GM21390 (cell line): ENCODE measurements at regions not wholly inside any gene's neighbourhood (a gene's known extent, or its start where the extent isn't known, plus 50 kb on each side); places are given as distances from the start of the nearest gene placed in this dataset.
A peak's percentile ranks its signal among the peaks of the same experiment; 100 is the strongest.
"Not testable (repeated sequence)": the region's sequence is repeated elsewhere in the genome, so short reads cannot be mapped to it uniquely, and the experiment has no call there.

Source experiments
- ATAC-seq: cut with Tn5 transposase; IDR thresholded peaks from one replicate; pipeline ENCODE4 v1.9.1; 2021; ENCODE audit not compliant: unreplicated experiment

DNA sequence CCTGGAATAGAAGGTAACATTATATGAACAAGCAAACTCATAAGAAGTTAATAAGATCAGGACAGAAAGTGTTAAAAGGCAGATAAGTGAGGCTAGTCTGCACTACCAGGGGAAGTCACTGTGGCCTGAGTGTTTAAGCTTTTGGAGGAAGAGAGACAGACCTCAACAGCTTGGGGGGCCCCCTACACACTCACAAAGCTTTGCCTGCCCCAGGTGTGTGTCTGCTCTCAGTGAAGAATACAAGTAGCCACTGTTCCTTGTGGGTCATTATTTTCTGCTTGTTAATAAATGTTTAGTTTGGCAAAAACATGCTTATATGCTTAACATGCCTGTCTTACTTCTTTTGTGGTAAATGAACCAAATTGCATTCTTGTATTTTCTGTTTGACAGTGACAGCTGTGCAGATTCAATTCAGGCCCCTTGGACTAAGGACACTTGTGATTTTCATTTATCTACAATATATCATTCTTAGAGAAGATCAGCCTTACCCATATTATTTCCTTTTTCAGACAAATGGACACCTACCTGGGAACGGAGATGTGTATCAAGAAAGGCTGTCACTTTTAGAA, 50.7 kb upstream of the C12orf71 start:
- ATAC-seq = no peak

DNA sequence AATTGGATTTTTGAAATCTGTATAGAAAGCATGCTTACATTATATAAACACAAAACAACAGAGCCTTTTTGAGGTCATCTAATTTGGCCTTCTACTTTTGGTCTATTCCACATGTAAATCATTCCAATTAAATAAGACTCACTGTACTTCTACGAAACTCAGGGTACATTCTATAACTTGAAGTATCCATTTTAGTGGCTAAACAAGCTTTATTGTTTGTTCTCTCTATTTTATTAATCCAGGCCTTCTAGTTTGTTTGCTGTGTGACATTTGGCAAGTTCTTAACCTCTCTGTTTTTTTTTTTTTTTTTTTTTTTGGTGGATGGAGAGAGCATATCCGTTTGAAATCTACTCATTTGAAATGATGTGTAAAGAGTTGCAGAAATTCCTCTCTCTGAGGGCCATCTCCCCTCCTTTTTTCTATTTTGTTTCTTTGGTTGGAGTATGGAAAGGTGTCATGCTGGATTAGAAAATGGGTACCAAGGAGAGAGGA, 58.1 kb upstream of the C12orf71 start:
- no peak for ATAC-seq

- ATAC-seq = no peak
Observed at GRCh38 chr12:27142101-27142721, 59.8 kb upstream of the C12orf71 start.

DNA sequence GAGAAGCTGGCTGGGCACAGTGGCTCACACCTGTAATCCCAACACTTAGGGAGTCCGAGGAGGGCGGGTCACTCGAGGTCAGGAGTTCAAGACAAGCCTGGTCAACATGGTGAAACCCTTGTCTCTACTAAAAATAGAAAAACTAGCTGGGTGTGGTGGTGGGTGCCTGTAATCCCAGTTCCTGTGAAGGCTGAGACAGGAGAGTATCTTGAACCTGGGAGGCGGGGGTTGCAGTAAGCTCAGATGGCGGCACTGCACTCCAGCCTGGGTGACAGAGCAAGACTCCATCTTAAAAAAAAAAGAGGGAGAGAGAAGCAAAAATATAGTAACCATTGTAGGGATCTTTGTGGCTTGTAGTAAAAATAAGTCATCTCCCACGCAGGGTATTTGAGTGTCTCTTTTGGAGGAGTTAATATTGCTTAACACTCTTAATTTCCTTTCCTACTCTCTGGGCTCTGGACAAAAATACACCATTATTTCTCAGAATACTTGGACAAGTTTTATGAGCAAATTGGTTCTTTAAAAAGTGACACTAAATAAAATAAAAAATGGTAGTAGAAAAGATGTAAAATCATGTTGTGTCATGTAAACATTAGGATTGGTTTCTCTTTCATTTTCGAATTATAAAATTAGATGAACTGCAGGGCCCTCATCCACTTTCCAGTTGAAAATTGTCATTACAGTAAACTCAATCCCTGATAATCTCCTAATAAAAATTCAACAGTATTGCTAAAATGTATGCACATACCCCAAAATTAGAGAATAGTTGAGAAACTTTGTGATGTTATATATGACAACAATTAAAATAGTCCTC, 61.1 kb upstream of the C12orf71 start:
- ATAC-seq = no peak

GRCh38 chr12:27145725-27146124, 63.3 kb upstream of the C12orf71 start:
- not testable (repeated sequence) for ATAC-seq

GRCh38 chr12:27148373-27148772, 66.0 kb upstream of the C12orf71 start:
- no peak for ATAC-seq

GRCh38 chr12:27148791-27149190, 66.4 kb upstream of the C12orf71 start:
- ATAC-seq = no peak

DNA sequence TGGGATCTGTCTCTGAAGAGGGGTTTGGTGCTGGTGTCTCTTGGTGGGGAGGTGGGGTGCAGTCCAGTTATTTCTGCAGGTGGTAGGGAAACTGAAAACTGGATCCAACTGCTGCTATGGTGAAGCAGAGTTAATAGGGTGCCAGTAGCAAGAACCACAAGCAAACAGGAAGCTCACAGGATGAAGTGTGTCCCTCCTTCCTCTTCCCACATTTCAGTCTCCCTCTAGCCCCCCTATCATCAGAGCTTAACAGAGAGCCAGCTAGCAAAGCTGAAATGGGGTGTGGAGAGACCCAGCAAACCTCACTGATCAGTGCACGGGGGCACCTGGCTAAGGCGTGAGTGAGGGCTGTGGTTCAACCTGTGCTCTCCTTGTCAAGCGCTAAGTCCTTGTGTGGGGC, 69.1 kb upstream of the C12orf71 start:
- ATAC-seq = no peak

- ATAC-seq = no peak
Observed at GRCh38 chr12:27158297-27158696, 75.9 kb upstream of the C12orf71 start.

DNA sequence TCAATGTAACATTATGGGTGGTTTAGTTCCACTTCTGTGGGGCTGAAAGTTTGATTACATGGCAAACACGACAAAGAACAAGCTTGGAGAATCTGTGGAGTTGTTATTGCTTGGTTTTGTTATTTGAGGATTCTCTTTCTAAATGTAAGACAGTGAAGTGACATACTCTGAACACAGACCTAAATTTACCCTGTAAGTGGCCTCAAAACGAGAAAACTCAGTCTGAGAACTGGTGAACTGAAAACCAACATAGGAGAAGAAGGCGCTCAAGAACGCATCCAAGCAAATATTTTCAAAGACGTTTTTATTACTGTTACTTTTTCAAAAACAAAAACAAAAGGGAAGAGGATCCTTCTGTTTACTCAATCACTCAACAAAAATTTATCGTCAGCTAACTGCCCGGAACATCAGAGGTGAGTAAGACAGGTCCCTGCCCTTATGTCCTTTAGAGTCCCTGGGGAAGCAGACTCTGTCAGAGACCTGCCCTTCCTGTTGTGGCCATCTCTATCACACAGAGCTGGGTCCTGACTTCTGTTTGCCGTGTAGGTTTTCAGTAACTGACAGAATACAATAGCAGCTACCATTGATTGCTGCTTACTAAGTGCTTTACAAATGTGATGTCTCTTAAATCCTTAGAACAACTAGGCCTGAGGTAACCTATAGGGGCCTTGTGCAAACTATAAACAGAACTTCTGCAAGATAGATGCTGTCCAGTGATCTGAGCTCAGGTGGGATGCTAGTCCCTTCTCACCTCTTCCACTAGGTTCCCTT, 79.3 kb upstream of the C12orf71 start:
- ATAC-seq = peak; percentile 64

- ATAC-seq = no peak
Observed at GRCh38 chr12:27162229-27162537, 79.8 kb upstream of the C12orf71 start.

DNA sequence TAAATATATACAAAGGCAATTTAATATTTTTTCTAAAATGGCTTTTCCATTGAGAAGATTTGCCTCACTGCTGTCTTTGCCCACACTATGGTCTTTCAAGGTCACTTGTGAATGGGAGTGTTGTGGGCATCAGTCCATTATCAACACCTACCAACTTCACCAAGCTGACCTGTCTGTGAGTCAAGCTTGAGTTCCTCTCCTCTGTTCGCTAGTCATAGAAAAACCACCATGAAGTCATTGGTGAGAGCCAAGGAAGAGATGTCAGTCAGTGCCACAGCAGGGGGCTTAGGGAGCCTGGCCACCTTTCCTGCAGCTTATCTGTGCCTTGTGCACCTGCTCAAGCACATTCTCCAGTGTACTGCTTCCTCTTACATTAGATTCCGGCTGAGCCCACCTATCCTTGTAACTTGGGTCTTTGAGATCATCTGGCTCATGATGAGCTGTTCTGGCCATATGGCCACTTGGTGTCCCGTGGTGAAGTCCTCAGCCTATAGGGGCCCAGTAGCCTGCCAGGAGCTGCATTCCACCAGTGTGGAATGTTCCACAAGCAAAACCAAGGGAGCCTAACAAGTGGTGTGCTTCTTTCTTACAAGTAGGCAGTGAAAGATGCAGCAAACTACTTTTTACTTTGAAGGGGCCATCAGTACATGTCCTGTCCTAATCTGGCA, 80.8 kb upstream of the C12orf71 start:
- no peak for ATAC-seq

GRCh38 chr12:27163894-27164293, 80.2 kb upstream of the STK38L start:
- ATAC-seq = no peak

DNA sequence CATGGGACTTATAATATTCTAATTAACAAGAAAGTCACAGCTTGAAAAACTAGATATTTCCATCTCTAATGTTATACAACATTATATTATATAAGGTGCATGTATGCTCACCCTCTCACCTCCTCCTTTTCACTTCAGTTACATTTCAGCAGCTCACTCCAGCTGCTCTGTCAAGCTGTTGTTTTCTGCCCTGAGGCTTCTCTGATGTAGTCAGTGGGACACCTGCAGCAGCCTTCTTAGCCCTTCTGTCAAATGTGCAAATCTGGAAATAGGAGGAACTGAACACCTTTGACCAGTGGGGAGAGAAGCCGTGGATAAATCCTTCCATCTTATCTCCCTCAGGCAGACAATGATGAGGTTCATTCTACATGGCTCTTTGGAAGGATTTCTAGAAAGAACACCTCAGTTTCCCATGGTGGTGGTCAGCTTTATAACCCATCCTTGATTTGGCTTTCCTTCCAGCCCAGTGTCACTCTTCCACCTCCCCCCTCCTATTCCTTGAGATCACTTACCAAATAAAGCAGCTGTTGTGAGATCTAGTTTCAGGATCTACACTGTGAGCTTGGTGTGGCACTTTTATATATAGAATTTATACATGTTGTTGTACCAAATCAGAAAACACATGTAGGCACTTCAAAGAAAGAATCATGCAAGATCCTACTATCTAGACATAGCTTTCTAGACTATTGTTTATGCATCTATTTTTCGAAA, 79.6 kb upstream of the STK38L start:
- no peak for ATAC-seq

DNA sequence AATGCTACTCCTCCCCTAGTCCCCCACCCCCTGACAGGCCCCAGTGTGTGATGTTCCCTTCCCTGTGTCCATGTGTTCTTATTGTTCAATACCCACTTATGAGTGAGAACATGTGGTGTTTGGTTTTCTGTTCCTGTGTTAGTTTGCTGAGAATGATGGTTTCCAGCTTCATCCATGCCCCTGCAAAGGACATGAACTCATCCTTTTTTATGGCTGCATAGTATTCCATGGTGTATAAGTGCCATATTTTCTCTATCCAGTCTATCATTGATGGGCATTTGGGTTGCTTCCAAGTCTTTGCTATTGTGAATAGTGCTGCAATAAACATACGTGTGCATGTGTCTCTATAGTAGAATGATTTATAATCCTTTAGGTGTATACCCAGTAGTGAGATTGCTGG, 78.1 kb upstream of the STK38L start:
- not testable (repeated sequence) for ATAC-seq

DNA sequence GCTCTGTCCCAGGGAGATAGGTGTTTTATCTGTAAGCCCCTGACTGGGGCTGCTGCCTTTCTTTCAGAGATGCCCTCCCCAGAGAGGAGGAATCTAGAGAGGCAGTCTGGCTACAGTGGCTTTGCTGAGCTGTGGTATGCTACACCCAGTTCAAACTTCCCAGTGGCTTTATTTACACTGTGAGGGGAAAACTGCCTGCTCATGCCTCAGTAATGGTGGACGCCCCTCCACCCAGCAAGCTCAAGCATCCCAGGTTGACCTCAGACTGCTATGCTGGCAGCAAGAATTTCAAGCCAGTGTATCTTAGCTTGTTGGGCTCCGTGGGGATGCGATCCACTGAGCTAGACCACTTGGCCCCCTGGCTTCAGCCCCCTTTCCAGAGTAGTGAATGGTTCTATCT, 72.6 kb upstream of the STK38L start:
- not testable (repeated sequence) for ATAC-seq

DNA sequence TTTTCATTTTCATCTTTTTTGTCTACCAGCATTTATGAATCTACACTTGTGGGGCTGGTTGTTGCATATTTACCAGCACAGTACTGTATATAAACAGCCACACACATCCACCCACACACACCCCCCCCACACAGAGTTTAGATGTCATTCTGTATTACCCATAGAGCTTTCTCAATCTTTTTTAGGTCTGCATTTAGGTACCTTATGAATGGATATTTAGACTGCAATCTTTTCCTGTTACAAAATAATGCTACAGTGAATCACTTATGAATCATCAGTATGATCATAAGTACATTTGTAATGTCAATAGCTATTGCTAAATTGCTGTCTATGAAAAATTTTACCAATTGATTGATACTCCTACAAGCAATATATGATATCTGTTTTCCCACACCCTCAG, 67.3 kb upstream of the STK38L start:
- no peak for ATAC-seq

DNA sequence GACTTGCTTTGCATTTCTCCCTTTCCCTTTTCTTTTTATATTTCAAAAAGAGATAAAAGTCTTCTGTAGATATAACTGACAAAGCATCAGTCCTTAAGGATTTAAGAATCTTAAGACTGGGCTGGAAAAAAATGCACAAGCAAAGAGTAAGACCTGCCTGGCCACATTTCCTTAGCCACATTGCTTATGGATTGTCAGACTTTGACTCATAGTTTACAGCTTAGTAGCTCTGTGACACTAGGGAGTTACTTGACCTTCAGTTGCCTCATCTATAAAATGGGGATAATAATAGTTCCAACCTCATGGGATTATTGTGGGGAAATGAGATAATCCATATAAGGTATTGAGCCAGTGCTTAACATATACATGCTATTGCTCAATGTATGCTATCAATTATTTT, 66.4 kb upstream of the STK38L start:
- ATAC-seq = no peak

DNA sequence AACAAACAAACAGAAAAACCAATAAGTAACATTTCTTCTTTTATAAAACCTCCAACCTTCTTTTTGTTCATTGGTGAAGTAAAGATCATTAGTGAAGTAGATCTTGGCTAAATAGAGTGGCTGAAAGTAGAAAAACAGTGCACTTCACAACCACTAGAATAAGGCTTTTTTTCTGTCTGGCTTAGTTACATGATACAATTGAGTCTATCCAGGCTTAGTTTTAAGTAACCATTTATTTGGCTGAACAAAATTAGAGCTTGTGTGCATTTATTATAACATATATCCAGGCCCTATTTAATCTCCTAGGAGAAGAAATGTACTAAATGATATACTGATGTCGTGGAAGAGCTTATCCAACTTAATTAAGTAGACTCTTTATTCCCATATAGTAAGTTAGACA, 65.8 kb upstream of the STK38L start:
- no peak for ATAC-seq

- no peak for ATAC-seq
Observed at GRCh38 chr12:27178723-27179399, 65.2 kb upstream of the STK38L start.
